Neural crest cell (in vitro differentiated cells): ENCODE measurements at regions not wholly inside any gene's neighbourhood (a gene's known extent, or its start where the extent isn't known, plus 50 kb on each side); places are given as distances from the start of the nearest gene placed in this dataset.
A peak's percentile ranks its signal among the peaks of the same experiment; 100 is the strongest.

ENCODE experiments used
- DNase-seq: peaks from one replicate; pipeline ENCODE4 v3.0.0; 2021; ENCODE audit warnings: low read depth, mixed read lengths, low spot score
- H3K27ac Mint-ChIP-seq: one replicate; pipeline ENCODE4 v1.8.0; 2021; ENCODE audit warnings: mild to moderate bottlenecking, mixed read lengths; ENCODE audit not compliant: unreplicated experiment
- H3K27me3 Mint-ChIP-seq: 2 replicates; pipeline ENCODE4 v1.8.0; 2021; ENCODE audit warnings: low read depth, mild to moderate bottlenecking, mixed read lengths
- H3K36me3 Mint-ChIP-seq: 2 replicates; pipeline ENCODE4 v1.8.0; 2021; ENCODE audit warnings: low read depth, mild to moderate bottlenecking, mixed read lengths
- H3K4me1 Mint-ChIP-seq: 2 replicates; pipeline ENCODE4 v1.8.0; 2021; ENCODE audit warnings: mixed read lengths
- H3K4me3 Mint-ChIP-seq: one replicate; pipeline ENCODE4 v1.8.0; 2021; ENCODE audit warnings: mild to moderate bottlenecking, mixed read lengths
- H3K9me3 Mint-ChIP-seq: 2 replicates; pipeline ENCODE4 v1.8.0; 2021; ENCODE audit warnings: mixed read lengths
- CTCF ChIP-seq: fragments of 200-600 bp; sonication (generic); conservative IDR thresholded peaks from 2 replicates; pipeline ENCODE4 v1.5.0; 2021; ENCODE audit warnings: antibody characterized with exemption, mild to moderate bottlenecking

- Mint-ChIP-seq H3K9me3 (no peaks in the 10 kb centered on the region), H3K4me1 (peaks cover 16% of the 10 kb centered on the region), H3K4me3 (no peak overlapping the region), H3K27me3 (no peaks in the 10 kb centered on the region), H3K36me3 (no peaks in the 10 kb centered on the region), H3K27ac (no peak overlapping the region)
- no peak for TF ChIP-seq CTCF
- no peak for DNase-seq
Observed at GRCh38 chr4:11002961-11003360, 318.4 kb upstream of the CLNK start.

- no peak for DNase-seq
- TF ChIP-seq CTCF, result no peak
- Mint-ChIP-seq H3K36me3 (no peaks in the 10 kb centered on the region), H3K27ac (peak overlapping the region; percentile 9), H3K4me1 (peaks cover 20% of the 10 kb centered on the region), H3K4me3 (no peak overlapping the region), H3K27me3 (no peaks in the 10 kb centered on the region), H3K9me3 (no peaks in the 10 kb centered on the region)
Observed at GRCh38 chr4:10998846-10999245, 314.3 kb upstream of the CLNK start.

GRCh38 chr4:10984815-10985214, 300.2 kb upstream of the CLNK start:
- no peaks in the 10 kb centered on the region for H3K9me3 Mint-ChIP-seq

GRCh38 chr4:10983885-10984640, 299.5 kb upstream of the CLNK start:
- H3K27me3 Mint-ChIP-seq, result no peaks in the 10 kb centered on the region
- no peak overlapping the region for H3K27ac Mint-ChIP-seq
- no peak for TF ChIP-seq CTCF
- H3K36me3 Mint-ChIP-seq, result no peaks in the 10 kb centered on the region
- H3K9me3 Mint-ChIP-seq, result no peaks in the 10 kb centered on the region
- H3K4me1 Mint-ChIP-seq, result peaks cover 8% of the 10 kb centered on the region
- no peak overlapping the region for H3K4me3 Mint-ChIP-seq
- DNase-seq, result no peak

More at GRCh38 chr4:10984815-10985214, 300.2 kb upstream of the CLNK start:
- no peak for DNase-seq
- peaks cover 8% of the 10 kb centered on the region for H3K4me1 Mint-ChIP-seq
- H3K27ac Mint-ChIP-seq, result no peak overlapping the region
- no peak overlapping the region for H3K4me3 Mint-ChIP-seq
- H3K27me3 Mint-ChIP-seq, result no peaks in the 10 kb centered on the region
- H3K36me3 Mint-ChIP-seq, result no peaks in the 10 kb centered on the region
- TF ChIP-seq CTCF, result no peak

GRCh38 chr4:10983268-10983667, 298.7 kb upstream of the CLNK start:
- DNase-seq, result no peak
- Mint-ChIP-seq H3K27me3 (no peaks in the 10 kb centered on the region), H3K4me1 (peaks cover 8% of the 10 kb centered on the region), H3K4me3 (no peak overlapping the region), H3K27ac (no peak overlapping the region), H3K36me3 (no peaks in the 10 kb centered on the region), H3K9me3 (no peaks in the 10 kb centered on the region)
- no peak for TF ChIP-seq CTCF
